ENCODE measurements at regions not wholly inside any gene's neighbourhood (a gene's known extent, or its start where the extent isn't known, plus 50 kb on each side); places are given as distances from the start of the nearest gene placed in this dataset.

GRCh38 chr21:35171385-35171784 is 122.3 kb upstream of the RUNX1 start (continued):
- TF ChIP-seq HES2 (IDR thresholded peaks at IDR 0.05) (no peak), FOSB (CRISPR knock-in tag; IDR thresholded peaks at IDR 0.05) (no peak), NFE2L2 (conservative IDR thresholded peaks at IDR 0.05; ENCODE audit: low read length) (no peak), CBX8 (IDR thresholded peaks at IDR 0.05) (no peak), KDM1A (IDR thresholded peaks at IDR 0.05; ENCODE audit: low read depth) (no peak), GATA3 (IDR thresholded peaks at IDR 0.05; ENCODE audit: borderline replicate concordance) (no peak), E2F6 (IDR thresholded peaks at IDR 0.05; ENCODE audit: borderline replicate concordance, low read depth) (no peak), CEBPB (IDR thresholded peaks at IDR 0.05) (no peak), HDAC2 (IDR thresholded peaks at IDR 0.05) (no peak)
- TF ChIP-seq, protein P1, sequence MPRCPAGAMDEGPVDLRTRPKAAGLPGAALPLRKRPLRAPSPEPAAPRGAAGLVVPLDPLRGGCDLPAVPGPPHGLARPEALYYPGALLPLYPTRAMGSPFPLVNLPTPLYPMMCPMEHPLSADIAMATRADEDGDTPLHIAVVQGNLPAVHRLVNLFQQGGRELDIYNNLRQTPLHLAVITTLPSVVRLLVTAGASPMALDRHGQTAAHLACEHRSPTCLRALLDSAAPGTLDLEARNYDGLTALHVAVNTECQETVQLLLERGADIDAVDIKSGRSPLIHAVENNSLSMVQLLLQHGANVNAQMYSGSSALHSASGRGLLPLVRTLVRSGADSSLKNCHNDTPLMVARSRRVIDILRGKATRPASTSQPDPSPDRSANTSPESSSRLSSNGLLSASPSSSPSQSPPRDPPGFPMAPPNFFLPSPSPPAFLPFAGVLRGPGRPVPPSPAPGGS (IDR thresholded peaks at IDR 0.05), result no peak

DNA sequence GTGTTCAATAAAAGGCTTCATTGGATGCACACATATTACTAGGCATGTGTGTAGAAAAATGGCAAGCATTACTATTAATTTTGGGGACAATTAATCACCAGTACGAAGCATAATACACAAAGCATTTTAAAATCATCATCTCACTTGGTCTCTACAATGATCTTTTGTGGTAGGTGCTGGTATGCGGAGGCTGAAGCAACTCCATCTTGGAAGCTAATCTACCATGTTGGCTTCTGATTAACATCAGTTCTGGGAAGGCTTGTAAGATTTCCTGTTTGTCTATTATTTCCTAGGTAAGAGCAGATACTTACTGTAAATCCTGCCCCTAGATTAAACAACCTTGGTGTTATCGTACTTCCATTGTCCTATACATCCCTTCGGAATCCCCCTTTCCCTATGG is 121.7 kb upstream of the RUNX1 start:
- H3K27ac ChIP-seq, result no peak overlapping the region
- ChIA-PET POLR2A (no interaction called here), CTCF (no interaction called here)
- no peaks in the 10 kb centered on the region for H3K4me1 ChIP-seq
- ATAC-seq (no peak), FAIRE-seq (no peak), DNase-seq (ENCODE audit: low read depth in 1 of 2, low spot score in 1 of 2) (no peak)
- no peak for TF ChIP-seq JUNB (IDR thresholded peaks at IDR 0.05)
- H3K4me3 ChIP-seq, result no peak overlapping the region
- no peaks in the 10 kb centered on the region for H3K9me3 ChIP-seq
- H3K4me2 ChIP-seq, result no peak overlapping the region
- 56% methylated on average over 4 of the region's 4 CpGs for whole genome bisulfite sequencing (ENCODE audit: missing lambda C conversion rate)

GRCh38 chr21:35170244-35170643 is 121.1 kb upstream of the RUNX1 start:
- Histone ChIP-seq H3K27ac (no peak overlapping the region), H3K4me1 (no peaks in the 10 kb centered on the region), H3K4me3 (no peak overlapping the region), H3K4me2 (no peak overlapping the region), H3K9me3 (no peaks in the 10 kb centered on the region)
- CTCF ChIA-PET, result no interaction called here
- FAIRE-seq, result no peak
- DNase-seq (ENCODE audit: low read depth in 1 of 2, low spot score in 1 of 2), result no peak
- TF ChIP-seq EP300 (IDR thresholded peaks at IDR 0.05) (no peak), ZC3H11A (IDR thresholded peaks at IDR 0.05) (no peak)
- POLR2A ChIA-PET, result no interaction called here
- ATAC-seq, result no peak
- WGBS (ENCODE audit: missing lambda C conversion rate), result 23% methylated on average over 1 of the region's 1 CpG

GRCh38 chr21:35169574-35169973 is 120.5 kb upstream of the RUNX1 start:
- no peak for FAIRE-seq
- H3K9me3 ChIP-seq, result no peaks in the 10 kb centered on the region
- no peaks in the 10 kb centered on the region for H3K4me1 ChIP-seq
- DNase-seq (ENCODE audit: low read depth in 1 of 2, low spot score in 1 of 2), result no peak
- no peak overlapping the region for H3K27ac ChIP-seq
- ChIA-PET POLR2A (no interaction called here), CTCF (interaction anchor here (0.6 kb wide), 1 partner anchor 64 kb away, joined by 3 read pairs; no protein-coding TSS in a partner anchor)
- H3K4me2 ChIP-seq, result no peak overlapping the region
- WGBS (ENCODE audit: missing lambda C conversion rate), result 39% methylated on average over 1 of the region's 1 CpG
- ATAC-seq, result no peak
- H3K4me3 ChIP-seq, result no peak overlapping the region
- TF ChIP-seq KDM1A (IDR thresholded peaks at IDR 0.05; ENCODE audit: low read depth) (no peak), BHLHE40 (IDR thresholded peaks at IDR 0.05; ENCODE audit: low read depth, low read length) (no peak), CTCF (IDR thresholded peaks at IDR 0.05) (no peak), POLR2A (IDR thresholded peaks at IDR 0.05; ENCODE audit: low read length) (no peak), PHF8 (IDR thresholded peaks at IDR 0.05; ENCODE audit: borderline replicate concordance, low read depth) (no peak), ZFP36 (IDR thresholded peaks at IDR 0.05; ENCODE audit: borderline replicate concordance, partially characterized antibody) (no peak)

All from A549 (cell line).